Lower leg skin (tissue), 3 donors: ENCODE measurements at regions not wholly inside any gene's neighbourhood (a gene's known extent, or its start where the extent isn't known, plus 50 kb on each side); places are given as distances from the start of the nearest gene placed in this dataset.

Experiments
- POLR2A ChIP-seq, 2 donors: fragments of 450-650 bp; IDR thresholded peaks; one replicate each; pipeline ENCODE4 v1.6.1; 2016 to 2017; ENCODE audit warnings: antibody characterized with exemption in 2 of 2, mild to moderate bottlenecking in 1 of 2, moderate library complexity in 1 of 2
- TF ChIP-seq, protein P1 (sequence below), 3 donors: fragments of 450-650 bp; IDR thresholded peaks; one replicate each; pipeline ENCODE4 v1.5.1; 2016; ENCODE audit warnings: antibody characterized with exemption in 3 of 3, mild to moderate bottlenecking in 3 of 3, moderate library complexity in 2 of 3

DNA sequence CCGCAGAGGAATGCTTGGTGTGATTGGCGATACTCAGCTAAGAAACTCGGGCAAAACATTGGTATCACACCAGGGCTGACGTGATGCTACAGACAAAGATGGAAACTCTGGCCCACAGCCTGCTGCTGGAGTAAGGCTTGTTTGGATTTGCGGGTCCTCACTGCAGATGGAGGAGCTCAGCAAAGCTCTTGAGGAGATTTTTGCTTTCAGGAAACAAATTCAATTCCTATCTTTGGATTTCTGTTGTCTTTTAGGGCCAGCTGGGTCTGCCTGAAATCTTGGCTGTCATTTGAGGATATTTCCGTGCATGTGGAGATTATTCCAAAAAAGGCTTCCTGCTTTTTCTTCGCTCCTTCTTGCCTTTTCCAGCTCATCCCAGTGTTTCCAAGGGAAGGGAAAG is 475.8 kb downstream of the TSN start:
- TF ChIP-seq, protein P1, sequence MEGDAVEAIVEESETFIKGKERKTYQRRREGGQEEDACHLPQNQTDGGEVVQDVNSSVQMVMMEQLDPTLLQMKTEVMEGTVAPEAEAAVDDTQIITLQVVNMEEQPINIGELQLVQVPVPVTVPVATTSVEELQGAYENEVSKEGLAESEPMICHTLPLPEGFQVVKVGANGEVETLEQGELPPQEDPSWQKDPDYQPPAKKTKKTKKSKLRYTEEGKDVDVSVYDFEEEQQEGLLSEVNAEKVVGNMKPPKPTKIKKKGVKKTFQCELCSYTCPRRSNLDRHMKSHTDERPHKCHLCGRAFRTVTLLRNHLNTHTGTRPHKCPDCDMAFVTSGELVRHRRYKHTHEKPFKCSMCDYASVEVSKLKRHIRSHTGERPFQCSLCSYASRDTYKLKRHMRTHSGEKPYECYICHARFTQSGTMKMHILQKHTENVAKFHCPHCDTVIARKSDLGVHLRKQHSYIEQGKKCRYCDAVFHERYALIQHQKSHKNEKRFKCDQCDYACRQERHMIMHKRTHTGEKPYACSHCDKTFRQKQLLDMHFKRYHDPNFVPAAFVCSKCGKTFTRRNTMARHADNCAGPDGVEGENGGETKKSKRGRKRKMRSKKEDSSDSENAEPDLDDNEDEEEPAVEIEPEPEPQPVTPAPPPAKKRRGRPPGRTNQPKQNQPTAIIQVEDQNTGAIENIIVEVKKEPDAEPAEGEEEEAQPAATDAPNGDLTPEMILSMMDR (IDR thresholded peaks at IDR 0.05) = no peak
- TF ChIP-seq POLR2A (IDR thresholded peaks at IDR 0.05) = no peak
